H1 (cell line): ENCODE measurements at regions not wholly inside any gene's neighbourhood (a gene's known extent, or its start where the extent isn't known, plus 50 kb on each side); places are given as distances from the start of the nearest gene placed in this dataset.

Source experiments
- CTCF ChIA-PET: fragments of 300-600 bp; sonication (Branson Sonifier 250); formaldehyde crosslinking; loops from one replicate; lab custom pipeline; 2021; ENCODE audit not compliant: partially characterized antibody; lab: Charles Lee
- POLR2A ChIA-PET: fragments of 300-600 bp; sonication (Branson Sonifier 250); formaldehyde crosslinking; loops from one replicate; lab custom pipeline; 2021; ENCODE audit warnings: inconsistent platforms; ENCODE audit not compliant: partially characterized antibody; lab: Charles Lee
- DNase-seq, 2 experiments: peaks; one replicate each; pipeline versions ENCODE4 v3.0.0 to v3.0.0-alpha.2; 2010 to 2022; ENCODE audit warnings: low spot score in 2 of 2, low read depth in 1 of 2, mixed read lengths in 1 of 2
- FAIRE-seq: peaks from 2 replicates; lab custom pipeline; 2011; peaks lifted over from hg19 to GRCh38; lab: Jason Lieb, UNC
- H2AFZ ChIP-seq: 2 replicates; pipeline ENCODE4 v1.8.1; 2012; ENCODE audit warnings: low read length, inconsistent platforms
- H2AK5ac ChIP-seq: 2 replicates; pipeline ENCODE4 v1.6.1; 2013; ENCODE audit warnings: low read depth, low read length
- H2BK120ac ChIP-seq: replicated peaks from 2 replicates; pipeline ENCODE3; 2013; ENCODE audit warnings: low read depth, low read length, inconsistent platforms
- H2BK12ac ChIP-seq: 2 replicates; pipeline ENCODE4 v1.6.1; 2013; ENCODE audit warnings: low read depth, low read length
- H2BK15ac ChIP-seq: 2 replicates; pipeline ENCODE4 v1.6.1; 2013; ENCODE audit warnings: low read length
- H2BK20ac ChIP-seq: 2 replicates; pipeline ENCODE4 v1.6.1; 2013; ENCODE audit warnings: low read length
- H2BK5ac ChIP-seq: 2 replicates; pipeline ENCODE4 v1.6.1; 2013; ENCODE audit warnings: low read depth, low read length
- H3K14ac ChIP-seq: 2 replicates; pipeline ENCODE4 v1.6.1; 2013; ENCODE audit warnings: inconsistent platforms; ENCODE audit not compliant: insufficient read length
- H3K18ac ChIP-seq: 2 replicates; pipeline ENCODE4 v1.6.1; 2013; ENCODE audit warnings: low read length; ENCODE audit errors: extremely low read depth
- H3K23ac ChIP-seq: 2 replicates; pipeline ENCODE4 v1.6.1; 2013; ENCODE audit warnings: inconsistent platforms; ENCODE audit not compliant: insufficient read length
- H3K23me2 ChIP-seq: 2 replicates; pipeline ENCODE4 v1.6.1; 2013; ENCODE audit warnings: low read depth, low read length
- H3K27ac ChIP-seq: 2 replicates; pipeline ENCODE4 v1.6.1; 2011; ENCODE audit warnings: low read depth, low read length, inconsistent platforms
- H3K27me3 ChIP-seq, 4 experiments: replicated peaks in 1 of 4; 1 replicate in 1 of 4; 2 replicates in 3 of 4; pipeline versions ENCODE4 v1.6.1 to v1.8.1; 2011 to 2013; ENCODE audit warnings: low read length in 3 of 4, mild to moderate bottlenecking in 3 of 4, inconsistent platforms in 2 of 4, mixed read lengths in 2 of 4, moderate library complexity in 1 of 4; ENCODE audit not compliant: control insufficient read depth in 3 of 4, insufficient read depth in 3 of 4; ENCODE audit errors: extremely low read depth in 1 of 4
- H3K36me3 ChIP-seq, 4 experiments: 2 replicates each; pipeline versions ENCODE4 v1.6.1 to v1.8.1; 2011 to 2013; ENCODE audit warnings: mild to moderate bottlenecking in 4 of 4, low read length in 3 of 4, moderate library complexity in 2 of 4, control low read depth in 1 of 4, inconsistent platforms in 1 of 4; ENCODE audit not compliant: insufficient read depth in 4 of 4, control insufficient read depth in 2 of 4
- H3K4ac ChIP-seq: replicated peaks from 2 replicates; pipeline ENCODE3; 2013; ENCODE audit warnings: low read length, low read depth, mixed read lengths, inconsistent platforms; ENCODE audit not compliant: insufficient read length
- H3K4me1 ChIP-seq, 4 experiments: replicated peaks in 1 of 4; 1 replicate in 1 of 4; 2 replicates in 3 of 4; pipeline versions ENCODE4 v1.6.1 to v1.8.1; 2011 to 2013; ENCODE audit warnings: low read length in 3 of 4, inconsistent platforms in 2 of 4, mixed read lengths in 1 of 4; ENCODE audit not compliant: insufficient read depth in 4 of 4, control insufficient read depth in 3 of 4
- H3K4me2 ChIP-seq, 2 experiments: 2 replicates each; pipeline versions ENCODE4 v1.6.1 to v1.8.1; 2011 to 2013; ENCODE audit warnings: low read depth in 2 of 2, low read length in 2 of 2, control low read depth in 1 of 2, inconsistent platforms in 1 of 2, mild to moderate bottlenecking in 1 of 2; ENCODE audit not compliant: insufficient read depth in 1 of 2
- H3K4me3 ChIP-seq, 4 experiments: fragments of 200-600, 300-600 bp in 1 of 4; sonication (generic), shearing (Covaris generic), sonication (Bioruptor Twin) in 1 of 4; 2 replicates each; pipeline versions ENCODE4 v1.5.1 to v1.8.1; 2011 to 2016; ENCODE audit warnings: low read length in 4 of 4, low read depth in 3 of 4, control low read depth in 2 of 4, inconsistent platforms in 2 of 4, mild to moderate bottlenecking in 2 of 4, mixed read lengths in 1 of 4, moderate library complexity in 1 of 4; ENCODE audit not compliant: insufficient read depth in 2 of 4; ENCODE audit errors: extremely low read depth in 1 of 4
- H3K56ac ChIP-seq: replicated peaks from 2 replicates; pipeline ENCODE3; 2013; ENCODE audit warnings: low read depth, mild to moderate bottlenecking, mixed read lengths, low read length, inconsistent platforms; ENCODE audit not compliant: insufficient read length
- H3K79me1 ChIP-seq: 2 replicates; pipeline ENCODE4 v1.6.1; 2013; ENCODE audit warnings: low read depth, low read length, control low read depth
- H3K79me2 ChIP-seq, 2 experiments: 2 replicates each; pipeline versions ENCODE4 v1.6.1 to v1.8.1; 2012 to 2013; ENCODE audit warnings: low read length in 2 of 2, mild to moderate bottlenecking in 2 of 2, inconsistent platforms in 1 of 2; ENCODE audit not compliant: insufficient read depth in 2 of 2, control insufficient read depth in 1 of 2
- H3K9ac ChIP-seq, 4 experiments: replicated peaks in 1 of 4; 1 replicate in 1 of 4; 2 replicates in 3 of 4; pipeline versions ENCODE4 v1.6.1 to v1.8.1; 2011 to 2013; ENCODE audit warnings: low read depth in 3 of 4, low read length in 3 of 4, control low read depth in 2 of 4, mild to moderate bottlenecking in 2 of 4, moderate library complexity in 2 of 4, inconsistent platforms in 1 of 4; ENCODE audit errors: extremely low read depth in 1 of 4
- H3K9me3 ChIP-seq, 2 experiments: 2 replicates each; pipeline versions ENCODE4 v1.6.1 to v1.8.1; 2012 to 2013; ENCODE audit warnings: mild to moderate bottlenecking in 2 of 2, moderate library complexity in 2 of 2, control low read depth in 1 of 2, inconsistent platforms in 1 of 2, low read depth in 1 of 2, low read length in 1 of 2, mixed read lengths in 1 of 2; ENCODE audit not compliant: insufficient read depth in 2 of 2
- H4K20me1 ChIP-seq, 2 experiments: replicated peaks in 1 of 2; 2 replicates each; pipeline versions ENCODE3 to v1.8.1; 2011 to 2013; ENCODE audit warnings: inconsistent platforms in 2 of 2, low read length in 2 of 2, mild to moderate bottlenecking in 1 of 2; ENCODE audit not compliant: insufficient read depth in 2 of 2, control insufficient read depth in 1 of 2
- H4K5ac ChIP-seq: 2 replicates; pipeline ENCODE4 v1.6.1; 2013; ENCODE audit warnings: low read length, low read depth, mixed read lengths, inconsistent platforms; ENCODE audit not compliant: insufficient read length
- H4K8ac ChIP-seq: 2 replicates; pipeline ENCODE4 v1.8.0; 2013; ENCODE audit warnings: mild to moderate bottlenecking, moderate library complexity, low read length, inconsistent platforms; ENCODE audit not compliant: insufficient read depth; ENCODE audit errors: extremely low read depth
- H4K91ac ChIP-seq: replicated peaks from 2 replicates; pipeline ENCODE3; 2013; ENCODE audit warnings: low read length, mixed read lengths, inconsistent platforms; ENCODE audit not compliant: insufficient read length
- CBX8 ChIP-seq: fragments of 300-800, 300-1000 bp; sonication (generic); IDR thresholded peaks from 2 replicates; pipeline ENCODE4 v1.7.1; 2016; ENCODE audit warnings: low read depth, low read length, borderline replicate concordance
- CHD2 ChIP-seq: IDR thresholded peaks from 2 replicates; pipeline ENCODE4 v1.6.1; 2012; ENCODE audit warnings: low read length, improper control_type of control experiment
- GTF2F1 ChIP-seq: IDR thresholded peaks from 2 replicates; pipeline ENCODE4 v1.6.1; 2012; ENCODE audit warnings: low read depth, low read length, improper control_type of control experiment, borderline replicate concordance
- HDAC6 ChIP-seq: IDR thresholded peaks from one replicate; pipeline ENCODE4 v1.7.1; 2012; ENCODE audit warnings: low read depth, mild to moderate bottlenecking, inconsistent platforms, low read length, moderate library complexity
- JUN ChIP-seq: IDR thresholded peaks from 2 replicates; pipeline ENCODE4 v1.6.1; 2011; ENCODE audit warnings: low read depth, mild to moderate bottlenecking, improper control_type of control experiment, low read length
- NRF1 ChIP-seq: IDR thresholded peaks from 2 replicates; pipeline ENCODE4 v1.6.1; 2011; ENCODE audit warnings: mild to moderate bottlenecking, low read depth, low read length, improper control_type of control experiment
- PHF8 ChIP-seq: fragments of 200-600 bp; sonication (generic); conservative IDR thresholded peaks from 2 replicates; pipeline ENCODE4 v1.7.1; 2012; ENCODE audit warnings: low read depth, mild to moderate bottlenecking, inconsistent platforms, low read length, moderate library complexity
- POLR2A ChIP-seq, 2 experiments: IDR thresholded peaks; 1 replicate in 1 of 2; 2 replicates in 1 of 2; pipeline ENCODE4 v1.6.1; 2011; ENCODE audit warnings: low read depth in 2 of 2, low read length in 2 of 2, mild to moderate bottlenecking in 2 of 2; ENCODE audit errors: control extremely low read depth in 1 of 2
- RNF2 ChIP-seq: fragments of 200-900, 300-1000 bp; sonication (generic); IDR thresholded peaks from 2 replicates; pipeline ENCODE4 v1.7.1; 2016; ENCODE audit warnings: borderline replicate concordance, low read depth, mild to moderate bottlenecking, antibody characterized with exemption, low read length; ENCODE audit not compliant: poor library complexity, severe bottlenecking; ENCODE audit errors: missing control alignments
- RXRA ChIP-seq: IDR thresholded peaks from 2 replicates; pipeline ENCODE4 v1.6.1; 2011; ENCODE audit warnings: low read depth, mild to moderate bottlenecking, low read length, moderate library complexity; ENCODE audit not compliant: insufficient read depth
- SIN3A ChIP-seq, 2 experiments: IDR thresholded peaks in 1 of 2; conservative IDR thresholded peaks in 1 of 2; 2 replicates each; pipeline ENCODE4 v1.6.1; 2011 to 2012; ENCODE audit warnings: low read length in 2 of 2, improper control_type of control experiment in 1 of 2, low read depth in 1 of 2, mild to moderate bottlenecking in 1 of 2
- SRF ChIP-seq: IDR thresholded peaks from 2 replicates; pipeline ENCODE4 v1.6.1; 2011; ENCODE audit warnings: mild to moderate bottlenecking, low read depth, low read length, moderate library complexity
- SUZ12 ChIP-seq: fragments of 200-600 bp; sonication (generic); IDR thresholded peaks from 2 replicates; pipeline ENCODE4 v1.6.1; 2012; ENCODE audit warnings: mild to moderate bottlenecking, inconsistent platforms, low read length, moderate library complexity, mixed read lengths
- YY1 ChIP-seq: IDR thresholded peaks from 2 replicates; pipeline ENCODE4 v1.6.1; 2011; ENCODE audit warnings: low read depth, mild to moderate bottlenecking, low read length
- WGBS, 2 experiments: shearing (Covaris generic) in 1 of 2; methylation state at CpG; one replicate each; pipeline versions ENCODE4 v1.1.6 to v1.1.7; 2013 to 2015; ENCODE audit warnings: low lambda C conversion rate in 2 of 2, mixed read lengths in 2 of 2, inconsistent platforms in 1 of 2, low coverage in 1 of 2, missing lambda C conversion rate in 1 of 2; ENCODE audit not compliant: insufficient replicate concordance in 2 of 2, insufficient coverage in 1 of 2, insufficient read length in 1 of 2; ENCODE audit errors: extremely low coverage in 1 of 2, missing lambda C conversion rate in 1 of 2; 5-methylcytosine and 5-hydroxymethylcytosine counted together
- TF ChIP-seq, protein P1 (sequence below): IDR thresholded peaks from 2 replicates; pipeline ENCODE4 v1.6.1; 2011; ENCODE audit warnings: low read depth, mild to moderate bottlenecking, low read length; ENCODE audit not compliant: insufficient read depth

DNA sequence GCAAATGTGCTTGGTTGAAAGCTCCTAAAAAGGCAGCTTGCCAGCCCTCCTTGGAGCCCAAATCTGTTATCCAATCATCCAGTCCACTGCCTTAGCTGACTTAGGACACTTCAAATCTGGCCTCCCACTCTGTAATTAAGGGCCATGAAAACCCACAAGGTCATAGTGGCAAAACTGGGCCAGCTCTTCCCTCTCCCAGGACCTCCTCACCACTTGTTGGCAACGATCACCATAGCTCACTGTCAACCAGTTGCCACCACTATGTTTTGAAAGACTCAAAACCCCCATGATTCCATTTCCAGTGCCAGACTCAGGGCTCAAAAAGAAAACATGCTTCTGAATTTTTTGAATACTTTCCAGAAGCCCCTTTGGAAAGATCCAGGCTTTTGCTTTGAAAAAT lies 107.5 kb downstream of the NREP start:
- no peaks in the 10 kb centered on the region for H3K79me1 ChIP-seq
- no peak overlapping the region for H2AK5ac ChIP-seq
- H4K5ac ChIP-seq = no peak overlapping the region
- no peaks in the 10 kb centered on the region for H3K9me3 ChIP-seq
- ChIA-PET POLR2A (no interaction called here), CTCF (interaction anchor here (0.6 to 1.0 kb wide), 3 partner anchors 13 to 151 kb away, joined by 3 read pairs; no protein-coding TSS in a partner anchor)
- H3K79me2 ChIP-seq = no peaks in the 10 kb centered on the region
- H2BK12ac ChIP-seq = no peak overlapping the region
- H2BK20ac ChIP-seq = no peak overlapping the region
- no peak overlapping the region for H2BK120ac ChIP-seq
- H2AFZ ChIP-seq = no peak overlapping the region
- no peak overlapping the region for H3K56ac ChIP-seq
- H4K91ac ChIP-seq = no peak overlapping the region
- no peak overlapping the region for H3K27ac ChIP-seq
- no peaks in the 10 kb centered on the region for H3K27me3 ChIP-seq
- H2BK15ac ChIP-seq = no peak overlapping the region
- H2BK5ac ChIP-seq = no peak overlapping the region
- no peak overlapping the region for H3K9ac ChIP-seq
- no peak overlapping the region for H3K18ac ChIP-seq
- 94% methylated on average over 1 of the region's 1 CpG; no CpG with 5 or more reads in 1 of the 2 experiments for WGBS, 2 experiments
- no peak for DNase-seq
- no peaks in the 10 kb centered on the region for H3K23me2 ChIP-seq
- no peaks in the 10 kb centered on the region for H3K4me1 ChIP-seq
- TF ChIP-seq RNF2 = no peak
- TF ChIP-seq YY1 = no peak
- TF ChIP-seq SUZ12 = no peak
- no peak for TF ChIP-seq HDAC6
- TF ChIP-seq POLR2A (IDR thresholded peaks at IDR 0.05; ENCODE audit: control extremely low read depth in 1 of 2, low read depth in 2 of 2, low read length in 2 of 2) = no peak
- no peak for TF ChIP-seq PHF8
- TF ChIP-seq CBX8 = no peak
- no peak for TF ChIP-seq GTF2F1
- TF ChIP-seq, protein P1, sequence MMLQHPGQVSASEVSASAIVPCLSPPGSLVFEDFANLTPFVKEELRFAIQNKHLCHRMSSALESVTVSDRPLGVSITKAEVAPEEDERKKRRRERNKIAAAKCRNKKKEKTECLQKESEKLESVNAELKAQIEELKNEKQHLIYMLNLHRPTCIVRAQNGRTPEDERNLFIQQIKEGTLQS = no peak
- no peak for TF ChIP-seq SIN3A (conservative IDR thresholded peaks at IDR 0.05 in 1 of 2, IDR thresholded peaks at IDR 0.05 in 1 of 2; ENCODE audit: low read depth in 1 of 2, low read length in 2 of 2)
- TF ChIP-seq SRF = no peak
- TF ChIP-seq JUN = no peak
- TF ChIP-seq NRF1 = no peak
- TF ChIP-seq RXRA = no peak
- no peak for TF ChIP-seq CHD2
- TF ChIP-seq, all 59 proteins: peak for 0
- Histone ChIP-seq H3K14ac (no peak overlapping the region), H4K8ac (no peak overlapping the region; the same call in 1 of the 2 replicates), H3K4me3 (no peak overlapping the region), H3K36me3 (no peaks in the 10 kb centered on the region), H3K4ac (no peak overlapping the region), H3K4me2 (no peak overlapping the region), H3K23ac (no peak overlapping the region), H4K20me1 (no peaks in the 10 kb centered on the region)
- FAIRE-seq = no peak
